K562 (cell line): ENCODE measurements at regions not wholly inside any gene's neighbourhood (a gene's known extent, or its start where the extent isn't known, plus 50 kb on each side); places are given as distances from the start of the nearest gene placed in this dataset.

Experiments used
- CC2D1A ChIP-seq: fragments of 450-650 bp; IDR thresholded peaks from 2 replicates; pipeline ENCODE4 v1.6.1; 2017; ENCODE audit warnings: mild to moderate bottlenecking
- CXXC5 ChIP-seq: fragments of 250-450 bp; sonication (Bioruptor Pico); IDR thresholded peaks from 2 replicates; pipeline ENCODE4 v1.8.0; 2022; ENCODE audit warnings: inconsistent platforms, mild to moderate bottlenecking, moderate library complexity
- ESRRB ChIP-seq: fragments of 250-450 bp; sonication (Bioruptor Pico); IDR thresholded peaks from 2 replicates; pipeline ENCODE4 v1.5.0; 2020; ENCODE audit warnings: mild to moderate bottlenecking, moderate library complexity, borderline replicate concordance
- GATA2 ChIP-seq: sonication (generic); formaldehyde crosslinking; IDR thresholded peaks from 2 replicates; pipeline ENCODE4 v1.4.0; 2020; ENCODE audit warnings: mild to moderate bottlenecking, missing genetic modification reagents
- HDAC3 ChIP-seq: fragments of 450-650 bp; IDR thresholded peaks from 2 replicates; pipeline ENCODE4 v1.6.1; 2018; ENCODE audit warnings: borderline replicate concordance, mild to moderate bottlenecking, moderate library complexity; ENCODE audit not compliant: partially characterized antibody
- HMG20B ChIP-seq: fragments of 250-450 bp; sonication (Bioruptor Pico); IDR thresholded peaks from 2 replicates; pipeline ENCODE4 v1.5.0; 2021; ENCODE audit warnings: mild to moderate bottlenecking
- KDM4B ChIP-seq, 2 experiments: fragments of 450-650 bp in 1 of 2; sonication (generic) in 1 of 2; IDR thresholded peaks; 2 replicates each; pipeline ENCODE4 v1.6.1; 2016 to 2017; ENCODE audit warnings: borderline replicate concordance in 2 of 2, antibody characterized with exemption in 1 of 2, low read depth in 1 of 2, mild to moderate bottlenecking in 1 of 2
- KDM5B ChIP-seq: fragments of 200-600 bp; sonication (generic); IDR thresholded peaks from 2 replicates; pipeline ENCODE4 v1.6.1; 2012; ENCODE audit warnings: low read depth, mild to moderate bottlenecking, moderate library complexity, low read length, control low read depth, inconsistent platforms; ENCODE audit not compliant: insufficient replicate concordance
- LEF1 ChIP-seq: fragments of 450-650 bp; IDR thresholded peaks from 2 replicates; pipeline ENCODE4 v1.6.1; 2016; ENCODE audit warnings: mild to moderate bottlenecking
- MTA1 ChIP-seq: fragments of 450-650 bp; IDR thresholded peaks from 2 replicates; pipeline ENCODE4 v1.6.1; 2017; ENCODE audit warnings: borderline replicate concordance
- NFRKB ChIP-seq: fragments of 450-650 bp; IDR thresholded peaks from 2 replicates; pipeline ENCODE4 v1.6.1; 2016; ENCODE audit warnings: low read depth
- PKNOX1 ChIP-seq: fragments of 450-650 bp; IDR thresholded peaks from 2 replicates; pipeline ENCODE4 v1.6.1; 2016
- POLR2AphosphoS5 ChIP-seq: IDR thresholded peaks from 2 replicates; pipeline ENCODE4 v1.6.1; 2011; ENCODE audit warnings: mild to moderate bottlenecking, low read depth, low read length, moderate library complexity; ENCODE audit not compliant: control insufficient read depth, insufficient read depth
- RBBP5 ChIP-seq: fragments of 200-600 bp; sonication (generic); IDR thresholded peaks from 2 replicates; pipeline ENCODE4 v1.6.1; 2012; ENCODE audit warnings: borderline replicate concordance, mild to moderate bottlenecking, low read length, control low read depth, inconsistent platforms; ENCODE audit not compliant: insufficient read depth, poor library complexity, severe bottlenecking
- RBM34 ChIP-seq: fragments of 200-400 bp; formaldehyde crosslinking; IDR thresholded peaks from 2 replicates; pipeline ENCODE4 v1.6.1; 2018; ENCODE audit warnings: low read length, borderline replicate concordance; ENCODE audit not compliant: insufficient read depth
- TRIM24 ChIP-seq, 2 experiments: fragments of 450-650 bp; IDR thresholded peaks; 2 replicates each; pipeline ENCODE4 v1.6.1; 2016
- UBTF ChIP-seq, 2 experiments: IDR thresholded peaks; 2 replicates each; pipeline ENCODE4 v1.6.1; 2012; ENCODE audit warnings: improper control_type of control experiment in 2 of 2, low read depth in 2 of 2, low read length in 2 of 2, borderline replicate concordance in 1 of 2
- WHSC1 ChIP-seq: IDR thresholded peaks from one replicate; pipeline ENCODE4 v1.6.1; 2012; ENCODE audit warnings: low read length, control low read depth, inconsistent platforms
- ZC3H11A ChIP-seq: IDR thresholded peaks from 2 replicates; pipeline ENCODE4 v1.6.1; 2012; ENCODE audit warnings: low read depth, low read length, improper control_type of control experiment
- ZMIZ1 ChIP-seq, 2 experiments: fragments of 150-350 bp in 1 of 2; IDR thresholded peaks; 2 replicates each; pipeline ENCODE4 v1.6.1; 2012 to 2016; ENCODE audit warnings: low read depth in 2 of 2, low read length in 2 of 2, mild to moderate bottlenecking in 1 of 2, moderate library complexity in 1 of 2
- ZNF561 ChIP-seq: fragments of 450-650 bp; formaldehyde crosslinking; conservative IDR thresholded peaks from 2 replicates; pipeline ENCODE4 v1.4.0; 2020; ENCODE audit warnings: mild to moderate bottlenecking, moderate library complexity
- ZNF830 ChIP-seq: fragments of 250-450 bp; sonication (Bioruptor Pico); IDR thresholded peaks from 2 replicates; pipeline ENCODE4 v1.5.0; 2021; ENCODE audit warnings: mild to moderate bottlenecking

- TF ChIP-seq KDM5B (no peak), RBBP5 (peak; percentile 55), ZNF830 (CRISPR knock-in tag) (no peak), HMG20B (CRISPR knock-in tag) (no peak), TRIM24 (IDR thresholded peaks at IDR 0.05) (peak in 1 of 2 experiments; percentile 17; a peak in 1 of 4 replicates), ZNF561 (CRISPR knock-in tag) (no peak), ZMIZ1 (IDR thresholded peaks at IDR 0.05; ENCODE audit: low read depth in 2 of 2, low read length in 2 of 2) (peak in 1 of 2 experiments; percentile 70; a peak in 1 of 4 replicates), HDAC3 (peak; percentile 70), GATA2 (CRISPR knock-in tag) (peak; percentile 41), UBTF (IDR thresholded peaks at IDR 0.05; ENCODE audit: borderline replicate concordance in 1 of 2, low read depth in 2 of 2, low read length in 2 of 2) (0 out of 4 replicates have a peak, but pooled peaks of 1 of the 2 experiments have one; percentile 34), WHSC1 (no peak), RBM34 (no peak), NFRKB (peak; percentile 55; the same call in 1 of the 2 replicates), ZC3H11A (no peak), CC2D1A (no peak), CXXC5 (CRISPR knock-in tag) (peak; percentile 5; the same call in 1 of the 2 replicates), LEF1 (peak; percentile 63; the same call in 1 of the 2 replicates), POLR2AphosphoS5 (peak; percentile 54; the same call in 1 of the 2 replicates), MTA1 (peak; percentile 75; the same call in 1 of the 2 replicates), PKNOX1 (peak; percentile 78), ESRRB (CRISPR knock-in tag) (no peak), KDM4B (IDR thresholded peaks at IDR 0.05; ENCODE audit: borderline replicate concordance in 2 of 2, low read depth in 1 of 2) (no peak)
Measured at GRCh38 chr11:86134580-86135318, 65.9 kb upstream of the PICALM start (continued).
